MM.1S (cell line): ENCODE measurements at regions not wholly inside any gene's neighbourhood (a gene's known extent, or its start where the extent isn't known, plus 50 kb on each side); places are given as distances from the start of the nearest gene placed in this dataset.

Experiments
- DNase-seq: peaks from one replicate; pipeline ENCODE4 v3.0.0-alpha.2; 2015
- H2AFZ ChIP-seq: fragments of 300-600 bp; sonication (generic); 2 replicates; pipeline ENCODE4 v1.6.0; 2016; ENCODE audit warnings: antibody characterized with exemption, low read length
- H3F3A ChIP-seq: fragments of 300-600 bp; sonication (generic); 2 replicates; pipeline ENCODE4 v1.6.1; 2016; ENCODE audit warnings: mild to moderate bottlenecking, antibody characterized with exemption, low read length, moderate library complexity, mixed read lengths; ENCODE audit not compliant: insufficient read depth
- H3K27ac ChIP-seq: fragments of 300-600 bp; sonication (generic); 2 replicates; pipeline ENCODE4 v1.5.1; 2016; ENCODE audit warnings: mild to moderate bottlenecking, low read length
- H3K27me3 ChIP-seq: fragments of 300-600 bp; sonication (generic); replicated peaks from 2 replicates; pipeline ENCODE4 v1.6.0; 2016; ENCODE audit warnings: low read length; ENCODE audit not compliant: insufficient read depth
- H3K36me3 ChIP-seq: fragments of 300-600 bp; sonication (generic); replicated peaks from 2 replicates; pipeline ENCODE4 v1.6.1; 2016; ENCODE audit warnings: mild to moderate bottlenecking, low read length, mixed read lengths; ENCODE audit not compliant: insufficient read depth
- H3K4me1 ChIP-seq: fragments of 300-600 bp; sonication (generic); 2 replicates; pipeline ENCODE4 v1.6.1; 2016; ENCODE audit warnings: low read length, mixed read lengths
- H3K4me2 ChIP-seq: fragments of 300-600 bp; sonication (generic); 2 replicates; pipeline ENCODE4 v1.6.0; 2016; ENCODE audit warnings: low read depth, low read length
- H3K4me3 ChIP-seq: fragments of 300-600 bp; sonication (generic); 2 replicates; pipeline ENCODE4 v1.5.1; 2016; ENCODE audit warnings: low read length, mixed read lengths
- H3K79me2 ChIP-seq: fragments of 300-600 bp; sonication (generic); 2 replicates; pipeline ENCODE4 v1.6.1; 2016; ENCODE audit warnings: mixed run types, low read length, mixed read lengths
- H3K9ac ChIP-seq: fragments of 300-600 bp; sonication (generic); 2 replicates; pipeline ENCODE4 v1.6.1; 2016; ENCODE audit warnings: low read length, mixed read lengths
- H3K9me2 ChIP-seq: fragments of 300-600 bp; sonication (generic); replicated peaks from 2 replicates; pipeline ENCODE4 v1.6.1; 2016; ENCODE audit warnings: mild to moderate bottlenecking, low read length, mixed read lengths; ENCODE audit not compliant: insufficient read depth
- H3K9me3 ChIP-seq: fragments of 300-600 bp; sonication (generic); replicated peaks from 2 replicates; pipeline ENCODE4 v1.6.1; 2016; ENCODE audit warnings: mild to moderate bottlenecking, low read length, mixed read lengths; ENCODE audit not compliant: insufficient read depth
- H4K20me1 ChIP-seq: fragments of 300-600 bp; sonication (generic); 2 replicates; pipeline ENCODE4 v1.6.1; 2016; ENCODE audit warnings: mild to moderate bottlenecking, low read length, moderate library complexity, mixed read lengths; ENCODE audit not compliant: insufficient read depth
- EZH2 ChIP-seq: fragments of 300-600 bp; sonication (generic); optimal IDR thresholded peaks from 2 replicates; pipeline ENCODE3; 2017; ENCODE audit warnings: low read depth, mild to moderate bottlenecking, antibody characterized with exemption, low read length, mixed read lengths
- EZH2phosphoT487 ChIP-seq: fragments of 300-600 bp; sonication (generic); IDR thresholded peaks from 2 replicates; pipeline ENCODE4 v1.6.1; 2018; ENCODE audit warnings: antibody characterized with exemption, low read length
- TF ChIP-seq, protein P1 (sequence below): fragments of 300-600 bp; sonication (generic); IDR thresholded peaks from 2 replicates; pipeline ENCODE4 v1.5.1; 2016; ENCODE audit warnings: antibody characterized with exemption, low read length, mixed read lengths

DNA sequence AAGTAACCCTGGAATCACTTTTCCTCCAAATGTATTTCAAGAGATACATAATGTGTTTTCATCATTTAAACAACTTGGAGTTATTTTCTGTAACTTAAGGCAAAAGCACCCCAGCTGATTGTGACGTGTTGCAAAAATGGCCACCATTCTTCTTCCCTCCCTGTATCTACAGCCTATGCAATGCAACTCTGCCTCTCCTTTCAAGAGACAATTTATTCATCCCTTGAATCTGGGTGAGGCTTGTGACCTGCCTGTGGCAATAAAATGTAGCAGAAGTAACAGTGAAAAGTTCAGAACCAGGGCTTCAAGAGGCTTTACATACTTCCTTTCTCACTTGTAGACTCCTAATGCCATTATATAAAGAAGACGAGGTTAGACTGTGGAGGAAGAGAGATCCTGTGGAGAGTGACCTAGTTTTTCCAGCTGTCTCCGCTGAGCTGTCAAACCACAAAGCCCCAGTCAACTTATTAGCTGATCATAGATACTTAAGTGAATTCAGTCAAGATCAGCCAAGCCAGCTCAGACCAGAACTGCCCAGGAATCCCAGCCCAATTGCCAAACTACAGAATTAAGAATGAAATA lies 81.0 kb upstream of the KLF3 start:
- H3K36me3 ChIP-seq: no peaks in the 10 kb centered on the region
- no peaks in the 10 kb centered on the region for H3K9me2 ChIP-seq
- no peaks in the 10 kb centered on the region for H3K4me1 ChIP-seq
- no peaks in the 10 kb centered on the region for H3F3A ChIP-seq
- no peak overlapping the region for H3K9ac ChIP-seq
- no peak overlapping the region for H3K4me3 ChIP-seq
- TF ChIP-seq, protein P1, sequence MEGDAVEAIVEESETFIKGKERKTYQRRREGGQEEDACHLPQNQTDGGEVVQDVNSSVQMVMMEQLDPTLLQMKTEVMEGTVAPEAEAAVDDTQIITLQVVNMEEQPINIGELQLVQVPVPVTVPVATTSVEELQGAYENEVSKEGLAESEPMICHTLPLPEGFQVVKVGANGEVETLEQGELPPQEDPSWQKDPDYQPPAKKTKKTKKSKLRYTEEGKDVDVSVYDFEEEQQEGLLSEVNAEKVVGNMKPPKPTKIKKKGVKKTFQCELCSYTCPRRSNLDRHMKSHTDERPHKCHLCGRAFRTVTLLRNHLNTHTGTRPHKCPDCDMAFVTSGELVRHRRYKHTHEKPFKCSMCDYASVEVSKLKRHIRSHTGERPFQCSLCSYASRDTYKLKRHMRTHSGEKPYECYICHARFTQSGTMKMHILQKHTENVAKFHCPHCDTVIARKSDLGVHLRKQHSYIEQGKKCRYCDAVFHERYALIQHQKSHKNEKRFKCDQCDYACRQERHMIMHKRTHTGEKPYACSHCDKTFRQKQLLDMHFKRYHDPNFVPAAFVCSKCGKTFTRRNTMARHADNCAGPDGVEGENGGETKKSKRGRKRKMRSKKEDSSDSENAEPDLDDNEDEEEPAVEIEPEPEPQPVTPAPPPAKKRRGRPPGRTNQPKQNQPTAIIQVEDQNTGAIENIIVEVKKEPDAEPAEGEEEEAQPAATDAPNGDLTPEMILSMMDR: no peak
- TF ChIP-seq EZH2phosphoT487 (no peak), EZH2 (no peak)
- no peaks in the 10 kb centered on the region for H3K27me3 ChIP-seq
- H3K27ac ChIP-seq: no peak overlapping the region
- H2AFZ ChIP-seq: no peak overlapping the region
- H3K9me3 ChIP-seq: no peaks in the 10 kb centered on the region
- H3K79me2 ChIP-seq: no peaks in the 10 kb centered on the region
- no peak overlapping the region for H3K4me2 ChIP-seq
- no peak for DNase-seq
- no peaks in the 10 kb centered on the region for H4K20me1 ChIP-seq

DNA sequence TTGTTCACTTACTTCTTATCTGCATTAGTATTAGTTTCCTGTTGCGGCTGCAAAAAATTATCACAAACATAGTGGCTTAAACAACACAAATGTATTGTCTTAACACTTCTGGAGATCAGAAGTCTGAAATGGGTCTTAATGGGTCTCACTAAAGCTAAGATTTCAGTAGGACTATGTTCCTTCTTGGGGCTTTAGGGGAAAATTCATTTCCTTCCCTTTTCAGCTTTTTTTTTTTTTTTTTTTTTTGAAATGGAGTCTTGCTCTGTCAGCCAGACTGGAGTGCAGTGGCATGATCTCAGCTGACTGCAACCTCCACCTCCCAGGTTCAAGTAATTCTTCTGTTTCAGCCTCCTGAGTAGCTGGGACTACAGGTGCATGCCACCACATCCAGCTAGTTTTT lies 78.1 kb upstream of the KLF3 start:
- Histone ChIP-seq H3K27me3 (no peaks in the 10 kb centered on the region), H3K27ac (no peak overlapping the region), H3K4me1 (no peaks in the 10 kb centered on the region), H4K20me1 (no peaks in the 10 kb centered on the region), H3K9me3 (no peaks in the 10 kb centered on the region), H3F3A (no peaks in the 10 kb centered on the region), H3K4me2 (no peak overlapping the region), H3K9me2 (no peaks in the 10 kb centered on the region), H3K9ac (no peak overlapping the region), H3K4me3 (no peak overlapping the region), H2AFZ (no peak overlapping the region), H3K36me3 (no peaks in the 10 kb centered on the region), H3K79me2 (no peaks in the 10 kb centered on the region)
- no peak for TF ChIP-seq EZH2
- TF ChIP-seq, protein P1: no peak
- TF ChIP-seq EZH2phosphoT487: no peak
- DNase-seq: no peak

DNA sequence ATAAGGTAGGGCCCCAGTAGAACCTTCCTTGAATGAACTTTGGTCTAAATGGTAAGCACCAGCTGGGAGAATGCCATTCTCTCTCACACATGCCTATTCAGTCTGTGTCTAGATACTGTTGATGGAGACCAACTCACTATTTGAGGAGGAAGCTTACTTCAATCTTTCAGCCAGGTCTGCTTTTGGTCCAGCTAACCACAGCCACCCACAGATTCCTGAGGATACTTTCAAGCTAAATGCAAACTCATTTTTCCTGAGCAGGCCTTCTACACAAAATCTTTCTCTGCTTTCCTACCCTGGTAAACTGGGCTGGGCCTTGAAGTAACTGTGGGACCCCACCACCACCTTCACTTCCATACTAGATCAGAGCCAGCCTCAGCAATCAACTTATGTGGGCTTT lies 76.9 kb upstream of the KLF3 start:
- H3K9ac ChIP-seq: no peak overlapping the region
- DNase-seq: no peak
- H3K4me2 ChIP-seq: no peak overlapping the region
- no peaks in the 10 kb centered on the region for H3K9me3 ChIP-seq
- no peak overlapping the region for H3K4me3 ChIP-seq
- TF ChIP-seq, protein P1: no peak
- no peak for TF ChIP-seq EZH2
- TF ChIP-seq EZH2phosphoT487: no peak
- no peaks in the 10 kb centered on the region for H3K4me1 ChIP-seq
- no peaks in the 10 kb centered on the region for H3F3A ChIP-seq
- no peaks in the 10 kb centered on the region for H3K27me3 ChIP-seq
- H3K36me3 ChIP-seq: no peaks in the 10 kb centered on the region
- no peaks in the 10 kb centered on the region for H3K79me2 ChIP-seq
- H3K27ac ChIP-seq: no peak overlapping the region
- H2AFZ ChIP-seq: no peak overlapping the region
- no peaks in the 10 kb centered on the region for H3K9me2 ChIP-seq
- no peaks in the 10 kb centered on the region for H4K20me1 ChIP-seq
